ENCODE measurements at regions not wholly inside any gene's neighbourhood (a gene's known extent, or its start where the extent isn't known, plus 50 kb on each side); places are given as distances from the start of the nearest gene placed in this dataset.

GRCh38 chr20:7734216-7734615, 206.0 kb downstream of the HAO1 start:
- no peak overlapping the region for H3K4me3 ChIP-seq
- TF ChIP-seq POLR2A (IDR thresholded peaks at IDR 0.05) (no peak), CTCF (IDR thresholded peaks at IDR 0.05) (no peak), POLR2AphosphoS5 (IDR thresholded peaks at IDR 0.05) (no peak), EP300 (IDR thresholded peaks at IDR 0.05; ENCODE audit: low read depth) (no peak)
- DNase-seq, result no peak
- no peaks in the 10 kb centered on the region for H3K4me1 ChIP-seq
- H3K36me3 ChIP-seq, result no peaks in the 10 kb centered on the region
- H3K9me3 ChIP-seq, result no peaks in the 10 kb centered on the region
- H3K27ac ChIP-seq, result no peak overlapping the region
- in situ Hi-C loops (cut with MboI; ENCODE audit: low pct_ligation_motif_present in 1 of 4, low pct_unique_long_range_greater_than_20kb in 1 of 4, low sequenced_read_pairs in 3 of 4), result no loop called here
- intact Hi-C loops (cut with DNase I; ENCODE audit: low total_unique reads), result no loop called here
- 70 to 71% methylated on average over 1 of the region's 1 CpG for WGBS, 2 donors (ENCODE audit: low coverage in 1 of 2)
- H3K27me3 ChIP-seq, result no peaks in the 10 kb centered on the region

GRCh38 chr20:7736336-7736735, 203.9 kb downstream of the HAO1 start:
- Histone ChIP-seq H3K9me3 (no peaks in the 10 kb centered on the region), H3K27ac (no peak overlapping the region), H3K4me3 (no peak overlapping the region), H3K36me3 (no peaks in the 10 kb centered on the region), H3K4me1 (no peaks in the 10 kb centered on the region), H3K27me3 (no peaks in the 10 kb centered on the region)
- intact Hi-C loops (cut with DNase I; ENCODE audit: low total_unique reads), result no loop called here
- in situ Hi-C loops (cut with MboI; ENCODE audit: low pct_ligation_motif_present in 1 of 4, low pct_unique_long_range_greater_than_20kb in 1 of 4, low sequenced_read_pairs in 3 of 4), result no loop called here
- DNase-seq, result no peak
- WGBS, 2 donors (ENCODE audit: low coverage in 1 of 2), result 56 to 67% methylated on average over 1 of the region's 1 CpG
- TF ChIP-seq EP300 (IDR thresholded peaks at IDR 0.05; ENCODE audit: low read depth), result no peak
- TF ChIP-seq POLR2AphosphoS5 (IDR thresholded peaks at IDR 0.05), result no peak
- no peak for TF ChIP-seq POLR2A (IDR thresholded peaks at IDR 0.05)
- TF ChIP-seq CTCF (IDR thresholded peaks at IDR 0.05), result no peak

GRCh38 chr20:7741866-7742265, 198.4 kb downstream of the HAO1 start:
- in situ Hi-C loops (cut with MboI; ENCODE audit: low pct_ligation_motif_present in 1 of 4, low pct_unique_long_range_greater_than_20kb in 1 of 4, low sequenced_read_pairs in 3 of 4), result no loop called here
- no peak overlapping the region for H3K4me3 ChIP-seq
- DNase-seq, result no peak
- no peak overlapping the region for H3K27ac ChIP-seq
- H3K36me3 ChIP-seq, result no peaks in the 10 kb centered on the region
- TF ChIP-seq EP300 (IDR thresholded peaks at IDR 0.05; ENCODE audit: low read depth), result no peak
- TF ChIP-seq POLR2AphosphoS5 (IDR thresholded peaks at IDR 0.05), result no peak
- H3K27me3 ChIP-seq, result no peaks in the 10 kb centered on the region
- intact Hi-C loops (cut with DNase I; ENCODE audit: low total_unique reads), result no loop called here
- 81 to 94% methylated on average over 2 of the region's 2 CpGs for WGBS, 2 donors (ENCODE audit: low coverage in 1 of 2)
- H3K9me3 ChIP-seq, result no peaks in the 10 kb centered on the region
- no peaks in the 10 kb centered on the region for H3K4me1 ChIP-seq

- TF ChIP-seq POLR2A (IDR thresholded peaks at IDR 0.05) (no peak), CTCF (IDR thresholded peaks at IDR 0.05) (no peak)
- H3K4me1 ChIP-seq, result no peaks in the 10 kb centered on the region
- no peak for DNase-seq
- in situ Hi-C loops (cut with MboI; ENCODE audit: low pct_ligation_motif_present in 1 of 4, low pct_unique_long_range_greater_than_20kb in 1 of 4, low sequenced_read_pairs in 3 of 4), result no loop called here
- intact Hi-C loops (cut with DNase I; ENCODE audit: low total_unique reads), result no loop called here
- 33 to 53% methylated on average over 1 to 2 of the region's 2 CpGs for WGBS, 2 donors (ENCODE audit: low coverage in 1 of 2)
- no peak overlapping the region for H3K4me3 ChIP-seq
- H3K27me3 ChIP-seq, result no peaks in the 10 kb centered on the region
- H3K36me3 ChIP-seq, result no peaks in the 10 kb centered on the region
- H3K27ac ChIP-seq, result no peak overlapping the region
- H3K9me3 ChIP-seq, result no peaks in the 10 kb centered on the region
Observed at GRCh38 chr20:7742479-7742878, 197.8 kb downstream of the HAO1 start.

GRCh38 chr20:7744411-7744810, 195.8 kb downstream of the HAO1 start:
- H3K4me3 ChIP-seq, result no peak overlapping the region
- no peaks in the 10 kb centered on the region for H3K9me3 ChIP-seq
- intact Hi-C loops (cut with DNase I; ENCODE audit: low total_unique reads), result no loop called here
- in situ Hi-C loops (cut with MboI; ENCODE audit: low pct_ligation_motif_present in 1 of 4, low pct_unique_long_range_greater_than_20kb in 1 of 4, low sequenced_read_pairs in 3 of 4), result no loop called here
- no peaks in the 10 kb centered on the region for H3K36me3 ChIP-seq
- TF ChIP-seq POLR2A (IDR thresholded peaks at IDR 0.05) (no peak), POLR2AphosphoS5 (IDR thresholded peaks at IDR 0.05) (no peak), EP300 (IDR thresholded peaks at IDR 0.05; ENCODE audit: low read depth) (no peak), CTCF (IDR thresholded peaks at IDR 0.05) (no peak)
- no peak overlapping the region for H3K27ac ChIP-seq
- H3K27me3 ChIP-seq, result no peaks in the 10 kb centered on the region
- no peaks in the 10 kb centered on the region for H3K4me1 ChIP-seq
- 75 to 92% methylated on average over 1 of the region's 1 CpG for WGBS, 2 donors (ENCODE audit: low coverage in 1 of 2)
- no peak for DNase-seq

Measured in transverse colon (tissue), 4 donors.